ENCODE measurements at regions not wholly inside any gene's neighbourhood (a gene's known extent, or its start where the extent isn't known, plus 50 kb on each side); places are given as distances from the start of the nearest gene placed in this dataset.
"Not testable (repeated sequence)": the region's sequence is repeated elsewhere in the genome, so short reads cannot be mapped to it uniquely, and the experiment has no call there.

DNA sequence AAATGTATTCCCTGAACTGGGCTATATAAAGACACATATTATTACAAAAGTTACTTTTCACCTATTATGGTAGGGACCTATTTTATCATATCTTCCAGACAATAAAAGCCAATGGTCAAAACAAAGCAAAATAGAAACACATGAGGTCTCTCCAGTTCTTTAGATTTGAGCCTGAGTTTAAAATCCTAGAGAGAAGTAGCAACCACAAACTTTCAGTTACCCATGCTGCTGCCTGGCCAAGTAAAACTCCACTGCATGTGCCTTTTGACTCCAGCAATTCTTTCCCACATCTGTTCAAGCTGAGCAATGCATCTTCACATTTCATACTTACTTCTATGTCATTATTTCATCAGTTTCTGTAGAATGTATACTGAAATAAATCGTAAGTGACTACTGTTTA lies 405.3 kb downstream of the STK39 start:
- H3K4me3 Mint-ChIP-seq = no peak overlapping the region
- H3K79me2 ChIP-seq (ENCODE audit: control insufficient read depth, insufficient read depth, low read length) = no peaks in the 10 kb centered on the region
- H3K9me3 ChIP-seq (ENCODE audit: control extremely low read depth in 1 of 3, control insufficient read depth in 2 of 3, insufficient read depth in 1 of 3, low read length in 2 of 3) = no peaks in the 10 kb centered on the region
- no peak overlapping the region for H3K4me3 ChIP-seq (ENCODE audit: control extremely low read depth in 1 of 5, extremely low read depth in 1 of 5, insufficient read depth in 1 of 5, low read depth in 2 of 5, low read length in 4 of 5)
- DNase-seq = no peak
- H3K27ac ChIP-seq (ENCODE audit: low read length in 2 of 2) = no peak overlapping the region
- H3K27me3 ChIP-seq (replicated peaks in 1 of 4; ENCODE audit: control extremely low read depth in 1 of 4, control insufficient read depth in 3 of 4, insufficient read depth in 4 of 4, low read length in 3 of 4) = no peaks in the 10 kb centered on the region
- ATAC-seq (ENCODE audit: low read depth) = no peak
- intact Hi-C loops (cut with micrococcal nuclease) = no loop called here
- POLR2A ChIA-PET = no interaction called here
- no peaks in the 10 kb centered on the region for H4K20me1 ChIP-seq (ENCODE audit: control insufficient read depth, insufficient read depth, low read length, poor library complexity, severe bottlenecking)
- CTCF ChIA-PET = interaction anchor here (1.9 kb wide), 1 partner anchor 276 kb away, joined by 8 read pairs; no protein-coding TSS in a partner anchor
- H3K27me3 Mint-ChIP-seq = peaks cover 20% of the 10 kb centered on the region
- no peak overlapping the region for H2AFZ ChIP-seq (ENCODE audit: insufficient read depth, low read depth, low read length, poor library complexity, severe bottlenecking)
- WGBS (ENCODE audit: insufficient coverage) = no CpG with 5 or more reads among the region's 1 CpG
- H3K36me3 ChIP-seq (replicated peaks in 1 of 2; ENCODE audit: control extremely low read depth in 1 of 2, control insufficient read depth in 1 of 2, extremely low read depth in 1 of 2, insufficient read depth in 2 of 2, low read length in 1 of 2) = no peaks in the 10 kb centered on the region
- no peaks in the 10 kb centered on the region for H3K4me1 Mint-ChIP-seq
- no peak overlapping the region for H3K9ac ChIP-seq (ENCODE audit: low read length)
- no peak overlapping the region for H3K27ac Mint-ChIP-seq
- TF ChIP-seq, protein P1, sequence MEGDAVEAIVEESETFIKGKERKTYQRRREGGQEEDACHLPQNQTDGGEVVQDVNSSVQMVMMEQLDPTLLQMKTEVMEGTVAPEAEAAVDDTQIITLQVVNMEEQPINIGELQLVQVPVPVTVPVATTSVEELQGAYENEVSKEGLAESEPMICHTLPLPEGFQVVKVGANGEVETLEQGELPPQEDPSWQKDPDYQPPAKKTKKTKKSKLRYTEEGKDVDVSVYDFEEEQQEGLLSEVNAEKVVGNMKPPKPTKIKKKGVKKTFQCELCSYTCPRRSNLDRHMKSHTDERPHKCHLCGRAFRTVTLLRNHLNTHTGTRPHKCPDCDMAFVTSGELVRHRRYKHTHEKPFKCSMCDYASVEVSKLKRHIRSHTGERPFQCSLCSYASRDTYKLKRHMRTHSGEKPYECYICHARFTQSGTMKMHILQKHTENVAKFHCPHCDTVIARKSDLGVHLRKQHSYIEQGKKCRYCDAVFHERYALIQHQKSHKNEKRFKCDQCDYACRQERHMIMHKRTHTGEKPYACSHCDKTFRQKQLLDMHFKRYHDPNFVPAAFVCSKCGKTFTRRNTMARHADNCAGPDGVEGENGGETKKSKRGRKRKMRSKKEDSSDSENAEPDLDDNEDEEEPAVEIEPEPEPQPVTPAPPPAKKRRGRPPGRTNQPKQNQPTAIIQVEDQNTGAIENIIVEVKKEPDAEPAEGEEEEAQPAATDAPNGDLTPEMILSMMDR (IDR thresholded peaks at IDR 0.05) = no peak
- no peak for TF ChIP-seq EZH2 (IDR thresholded peaks at IDR 0.05; ENCODE audit: borderline replicate concordance, insufficient read depth, low read depth, low read length, poor library complexity, severe bottlenecking)
- H3K9me3 Mint-ChIP-seq (ENCODE audit: insufficient read depth) = no peaks in the 10 kb centered on the region
- H3K4me1 ChIP-seq (ENCODE audit: control insufficient read depth in 2 of 2, insufficient read depth in 2 of 2, low read length in 2 of 2) = no peaks in the 10 kb centered on the region
- no peak overlapping the region for H3K4me2 ChIP-seq (replicated peaks; ENCODE audit: low read depth, low read length, poor library complexity, severe bottlenecking)

DNA sequence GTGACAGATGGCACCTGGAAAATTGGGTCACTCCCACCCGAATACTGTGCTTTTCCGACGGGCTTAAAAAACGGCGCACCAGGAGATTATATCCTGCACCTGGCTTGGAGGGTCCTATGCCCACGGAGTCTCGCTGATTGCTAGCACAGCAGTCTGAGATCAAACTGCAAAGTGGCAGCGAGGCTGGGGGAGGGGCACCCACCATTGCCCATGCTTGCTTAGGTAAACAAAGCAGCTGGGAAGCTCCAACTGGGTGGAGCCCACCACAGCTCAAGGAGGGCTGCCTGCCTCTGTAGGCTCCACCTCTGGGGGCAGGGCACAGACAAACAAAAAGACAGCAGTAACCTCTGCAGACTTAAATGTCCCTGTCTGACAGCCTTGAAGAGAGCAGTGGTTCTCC lies 412.1 kb downstream of the STK39 start:
- H4K20me1 ChIP-seq (ENCODE audit: control insufficient read depth, insufficient read depth, low read length, poor library complexity, severe bottlenecking); POLR2A ChIA-PET; CTCF ChIA-PET; H3K27me3 Mint-ChIP-seq; H3K27me3 ChIP-seq (replicated peaks in 1 of 4; ENCODE audit: control extremely low read depth in 1 of 4, control insufficient read depth in 3 of 4, insufficient read depth in 4 of 4, low read length in 3 of 4); H3K4me1 Mint-ChIP-seq; H3K4me1 ChIP-seq (ENCODE audit: control insufficient read depth in 2 of 2, insufficient read depth in 2 of 2, low read length in 2 of 2); DNase-seq; H3K27ac Mint-ChIP-seq; H3K9me3 Mint-ChIP-seq (ENCODE audit: insufficient read depth); H3K4me2 ChIP-seq (replicated peaks; ENCODE audit: low read depth, low read length, poor library complexity, severe bottlenecking); H3K36me3 ChIP-seq (replicated peaks in 1 of 2; ENCODE audit: control extremely low read depth in 1 of 2, control insufficient read depth in 1 of 2, extremely low read depth in 1 of 2, insufficient read depth in 2 of 2, low read length in 1 of 2); H3K79me2 ChIP-seq (ENCODE audit: control insufficient read depth, insufficient read depth, low read length); H3K4me3 ChIP-seq (ENCODE audit: control extremely low read depth in 1 of 5, extremely low read depth in 1 of 5, insufficient read depth in 1 of 5, low read depth in 2 of 5, low read length in 4 of 5); H2AFZ ChIP-seq (ENCODE audit: insufficient read depth, low read depth, low read length, poor library complexity, severe bottlenecking); H3K4me3 Mint-ChIP-seq; H3K9me3 ChIP-seq (ENCODE audit: control extremely low read depth in 1 of 3, control insufficient read depth in 2 of 3, insufficient read depth in 1 of 3, low read length in 2 of 3); H3K27ac ChIP-seq (ENCODE audit: low read length in 2 of 2); intact Hi-C loops (cut with micrococcal nuclease); H3K9ac ChIP-seq (ENCODE audit: low read length); ATAC-seq (ENCODE audit: low read depth): not testable (repeated sequence)
- 93% methylated on average over 8 of the region's 8 CpGs for WGBS (ENCODE audit: insufficient coverage)
